ENCODE measurements at regions not wholly inside any gene's neighbourhood (a gene's known extent, or its start where the extent isn't known, plus 50 kb on each side); places are given as distances from the start of the nearest gene placed in this dataset.
A peak's percentile ranks its signal among the peaks of the same experiment; 100 is the strongest.

GRCh38 chr15:94666553-94666952, 435.2 kb downstream of the MCTP2 start:
- H3K9me3 ChIP-seq (ENCODE audit: control insufficient read depth, insufficient read depth, low read length), result no peaks in the 10 kb centered on the region
- H3K4me1 ChIP-seq (ENCODE audit: control insufficient read depth, low read length), result no peaks in the 10 kb centered on the region
- no peak overlapping the region for H3K4me3 ChIP-seq (ENCODE audit: low read length)
- no peaks in the 10 kb centered on the region; the same call in 1 of the 2 replicates for H3K27me3 ChIP-seq (ENCODE audit: control insufficient read depth, low read length)
- H3K9me2 ChIP-seq (replicated peaks; ENCODE audit: control insufficient read depth, low read length), result no peaks in the 10 kb centered on the region
- no peaks in the 10 kb centered on the region for H3F3A ChIP-seq (ENCODE audit: control insufficient read depth, insufficient read depth)
- TF ChIP-seq EZH2phosphoT487 (IDR thresholded peaks at IDR 0.05; ENCODE audit: borderline replicate concordance, low read length), result no peak
- no peak for TF ChIP-seq CTCF (IDR thresholded peaks at IDR 0.05; ENCODE audit: low read depth, low read length, poor library complexity, severe bottlenecking)
- no peak overlapping the region for H3K27ac ChIP-seq (ENCODE audit: low read depth, low read length)
- H3K4me2 ChIP-seq (ENCODE audit: low read length), result no peak overlapping the region
- H3K36me3 ChIP-seq (ENCODE audit: control insufficient read depth, low read length), result no peaks in the 10 kb centered on the region
- no peaks in the 10 kb centered on the region for H3K79me2 ChIP-seq (ENCODE audit: control insufficient read depth, low read length)
- H4K20me1 ChIP-seq (ENCODE audit: control insufficient read depth, insufficient read depth, low read depth, low read length), result no peaks in the 10 kb centered on the region

GRCh38 chr15:94667109-94667508, 435.7 kb downstream of the MCTP2 start:
- Histone ChIP-seq H4K20me1 (ENCODE audit: control insufficient read depth, insufficient read depth, low read depth, low read length) (no peaks in the 10 kb centered on the region), H3K27ac (ENCODE audit: low read depth, low read length) (no peak overlapping the region), H3K4me2 (ENCODE audit: low read length) (no peak overlapping the region), H3K4me1 (ENCODE audit: control insufficient read depth, low read length) (no peaks in the 10 kb centered on the region), H3K79me2 (ENCODE audit: control insufficient read depth, low read length) (no peaks in the 10 kb centered on the region), H3K9me2 (replicated peaks; ENCODE audit: control insufficient read depth, low read length) (no peaks in the 10 kb centered on the region), H3K4me3 (ENCODE audit: low read length) (no peak overlapping the region), H3K36me3 (ENCODE audit: control insufficient read depth, low read length) (no peaks in the 10 kb centered on the region), H3F3A (ENCODE audit: control insufficient read depth, insufficient read depth) (no peaks in the 10 kb centered on the region), H3K27me3 (ENCODE audit: control insufficient read depth, low read length) (no peaks in the 10 kb centered on the region; the same call in 1 of the 2 replicates), H3K9me3 (ENCODE audit: control insufficient read depth, insufficient read depth, low read length) (no peaks in the 10 kb centered on the region)
- no peak for TF ChIP-seq EZH2phosphoT487 (IDR thresholded peaks at IDR 0.05; ENCODE audit: borderline replicate concordance, low read length)
- no peak for TF ChIP-seq CTCF (IDR thresholded peaks at IDR 0.05; ENCODE audit: low read depth, low read length, poor library complexity, severe bottlenecking)

- no peak overlapping the region for H3K27ac ChIP-seq (ENCODE audit: low read depth, low read length)
- H3K36me3 ChIP-seq (ENCODE audit: control insufficient read depth, low read length), result no peaks in the 10 kb centered on the region
- H3K9me2 ChIP-seq (replicated peaks; ENCODE audit: control insufficient read depth, low read length), result no peaks in the 10 kb centered on the region
- no peaks in the 10 kb centered on the region for H3F3A ChIP-seq (ENCODE audit: control insufficient read depth, insufficient read depth)
- peak; percentile 66 for TF ChIP-seq CTCF (IDR thresholded peaks at IDR 0.05; ENCODE audit: low read depth, low read length, poor library complexity, severe bottlenecking)
- TF ChIP-seq EZH2phosphoT487 (IDR thresholded peaks at IDR 0.05; ENCODE audit: borderline replicate concordance, low read length), result no peak
- no peaks in the 10 kb centered on the region for H4K20me1 ChIP-seq (ENCODE audit: control insufficient read depth, insufficient read depth, low read depth, low read length)
- no peaks in the 10 kb centered on the region for H3K79me2 ChIP-seq (ENCODE audit: control insufficient read depth, low read length)
- H3K9me3 ChIP-seq (ENCODE audit: control insufficient read depth, insufficient read depth, low read length), result no peaks in the 10 kb centered on the region
- no peak overlapping the region for H3K4me2 ChIP-seq (ENCODE audit: low read length)
- no peaks in the 10 kb centered on the region for H3K27me3 ChIP-seq (ENCODE audit: control insufficient read depth, low read length)
- no peak overlapping the region for H3K4me3 ChIP-seq (ENCODE audit: low read length)
- no peaks in the 10 kb centered on the region for H3K4me1 ChIP-seq (ENCODE audit: control insufficient read depth, low read length)
Measured at GRCh38 chr15:94670438-94671034, 439.2 kb downstream of the MCTP2 start.

Measured in DOHH2 (cell line).